Neural crest cell (in vitro differentiated cells): ENCODE measurements at regions not wholly inside any gene's neighbourhood (a gene's known extent, or its start where the extent isn't known, plus 50 kb on each side); places are given as distances from the start of the nearest gene placed in this dataset.

Experiments used
- DNase-seq: peaks from one replicate; pipeline ENCODE4 v3.0.0; 2021; ENCODE audit warnings: low read depth, mixed read lengths, low spot score
- H3K27ac Mint-ChIP-seq: one replicate; pipeline ENCODE4 v1.8.0; 2021; ENCODE audit warnings: mild to moderate bottlenecking, mixed read lengths; ENCODE audit not compliant: unreplicated experiment
- H3K27me3 Mint-ChIP-seq: 2 replicates; pipeline ENCODE4 v1.8.0; 2021; ENCODE audit warnings: low read depth, mild to moderate bottlenecking, mixed read lengths
- H3K36me3 Mint-ChIP-seq: 2 replicates; pipeline ENCODE4 v1.8.0; 2021; ENCODE audit warnings: low read depth, mild to moderate bottlenecking, mixed read lengths
- H3K4me1 Mint-ChIP-seq: 2 replicates; pipeline ENCODE4 v1.8.0; 2021; ENCODE audit warnings: mixed read lengths
- H3K4me3 Mint-ChIP-seq: one replicate; pipeline ENCODE4 v1.8.0; 2021; ENCODE audit warnings: mild to moderate bottlenecking, mixed read lengths
- H3K9me3 Mint-ChIP-seq: 2 replicates; pipeline ENCODE4 v1.8.0; 2021; ENCODE audit warnings: mixed read lengths
- CTCF ChIP-seq: fragments of 200-600 bp; sonication (generic); conservative IDR thresholded peaks from 2 replicates; pipeline ENCODE4 v1.5.0; 2021; ENCODE audit warnings: antibody characterized with exemption, mild to moderate bottlenecking

- Mint-ChIP-seq H3K4me3 (no peak overlapping the region), H3K27me3 (no peaks in the 10 kb centered on the region), H3K27ac (no peak overlapping the region), H3K9me3 (peaks cover 6% of the 10 kb centered on the region), H3K36me3 (no peaks in the 10 kb centered on the region), H3K4me1 (no peaks in the 10 kb centered on the region)
- DNase-seq, result no peak
- TF ChIP-seq CTCF, result no peak
These were observed 1428.0 kb downstream of the PCDH7 start for GRCh38 chr4:32148111-32148666.

DNA sequence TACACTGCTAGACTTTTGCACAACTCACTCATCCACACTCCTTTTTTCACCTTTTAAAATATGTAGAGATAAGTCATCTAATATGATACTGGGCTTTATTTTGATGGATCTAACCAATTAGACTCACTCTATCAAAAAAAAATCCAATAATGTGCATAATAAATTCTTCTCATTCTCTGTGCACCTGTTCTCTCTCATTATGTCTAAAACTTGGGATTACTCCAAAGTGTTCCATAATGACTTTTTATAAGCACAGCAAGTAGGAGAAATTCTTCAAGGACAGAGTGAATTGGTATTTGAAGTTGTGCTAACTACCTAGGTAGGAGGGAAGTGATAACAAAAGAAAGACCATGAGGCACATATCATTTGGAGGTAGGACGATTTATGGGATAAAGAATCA is 1438.8 kb downstream of the PCDH7 start:
- Mint-ChIP-seq H3K27me3 (no peaks in the 10 kb centered on the region), H3K9me3 (peaks cover 3% of the 10 kb centered on the region), H3K4me3 (no peak overlapping the region), H3K27ac (no peak overlapping the region), H3K4me1 (no peaks in the 10 kb centered on the region), H3K36me3 (no peaks in the 10 kb centered on the region)
- TF ChIP-seq CTCF, result no peak
- DNase-seq, result no peak

DNA sequence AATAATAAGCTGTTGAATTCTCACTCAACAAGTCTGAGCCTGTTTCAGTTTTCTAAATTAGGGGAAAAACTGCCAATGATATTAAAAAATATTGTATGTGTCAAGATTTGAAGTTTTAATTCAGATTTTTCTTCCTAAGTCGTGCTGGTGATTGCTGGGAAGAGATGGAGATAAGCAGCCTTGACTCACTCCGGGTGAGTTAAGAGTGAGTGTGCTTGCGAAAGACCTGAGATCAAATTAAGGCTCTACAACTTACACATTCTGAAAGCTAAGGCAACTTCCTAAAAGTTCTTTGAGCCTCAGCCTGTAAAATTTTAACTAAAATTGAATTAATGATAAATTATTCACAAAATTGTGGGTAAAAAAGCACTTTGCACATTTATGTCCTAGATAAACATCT is 1441.2 kb downstream of the PCDH7 start:
- Mint-ChIP-seq H3K36me3 (no peaks in the 10 kb centered on the region), H3K27ac (no peak overlapping the region), H3K4me1 (no peaks in the 10 kb centered on the region), H3K27me3 (no peaks in the 10 kb centered on the region), H3K4me3 (no peak overlapping the region), H3K9me3 (peaks cover 3% of the 10 kb centered on the region)
- DNase-seq, result no peak
- no peak for TF ChIP-seq CTCF

DNA sequence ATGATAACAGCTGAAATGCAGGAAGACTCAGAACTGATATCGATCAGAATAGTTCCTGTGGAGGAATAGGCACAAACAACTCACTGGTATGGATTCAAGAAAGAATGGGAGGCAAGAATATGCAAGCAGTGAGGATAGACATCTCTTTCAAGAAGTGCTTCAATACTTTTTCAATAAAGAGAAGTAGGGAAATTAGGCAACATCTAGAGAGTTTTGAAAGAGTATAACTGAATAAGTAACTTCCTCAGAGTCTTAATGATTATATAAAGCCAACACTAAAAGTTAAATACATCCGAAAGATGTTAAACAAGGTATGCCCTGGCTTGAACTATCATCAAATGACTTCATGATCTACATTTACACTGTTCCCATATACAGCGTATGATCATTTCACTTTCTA is 1443.0 kb downstream of the PCDH7 start:
- H3K27ac Mint-ChIP-seq, result no peak overlapping the region
- H3K27me3 Mint-ChIP-seq, result no peaks in the 10 kb centered on the region
- no peak for DNase-seq
- no peaks in the 10 kb centered on the region for H3K4me1 Mint-ChIP-seq
- H3K9me3 Mint-ChIP-seq, result no peaks in the 10 kb centered on the region
- TF ChIP-seq CTCF, result no peak
- H3K36me3 Mint-ChIP-seq, result no peaks in the 10 kb centered on the region
- no peak overlapping the region for H3K4me3 Mint-ChIP-seq

DNA sequence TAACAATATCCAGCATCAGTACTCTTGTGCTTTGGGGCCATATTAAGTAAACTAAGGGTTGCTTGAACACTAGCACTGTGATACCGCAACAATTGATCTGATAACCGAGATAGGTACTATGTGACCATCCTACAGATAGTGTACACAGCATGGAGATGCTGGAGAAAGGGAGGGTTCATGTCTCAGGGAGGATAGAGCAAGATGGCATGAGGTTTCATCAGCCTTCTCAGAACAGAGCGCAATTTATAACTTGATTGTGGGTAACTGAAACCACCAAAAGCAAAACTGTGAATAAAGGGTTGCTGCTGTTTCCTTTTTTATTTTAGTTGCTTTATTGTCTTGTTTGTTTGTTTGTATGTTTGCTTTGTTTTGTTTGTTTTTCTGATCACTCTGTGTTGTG is 1449.7 kb downstream of the PCDH7 start:
- Mint-ChIP-seq H3K4me3 (no peak overlapping the region), H3K27me3 (no peaks in the 10 kb centered on the region), H3K4me1 (no peaks in the 10 kb centered on the region), H3K27ac (no peak overlapping the region), H3K9me3 (peaks cover 5% of the 10 kb centered on the region), H3K36me3 (peaks cover 2% of the 10 kb centered on the region)
- no peak for DNase-seq
- no peak for TF ChIP-seq CTCF

- Mint-ChIP-seq H3K27me3 (no peaks in the 10 kb centered on the region), H3K27ac (no peak overlapping the region), H3K4me1 (no peaks in the 10 kb centered on the region), H3K4me3 (no peak overlapping the region), H3K36me3 (peaks cover 2% of the 10 kb centered on the region), H3K9me3 (peaks cover 6% of the 10 kb centered on the region)
- no peak for TF ChIP-seq CTCF
- no peak for DNase-seq
These were observed 1451.9 kb downstream of the PCDH7 start for GRCh38 chr4:32172086-32172485.
